ENCODE measurements at regions not wholly inside any gene's neighbourhood (a gene's known extent, or its start where the extent isn't known, plus 50 kb on each side); places are given as distances from the start of the nearest gene placed in this dataset.

DNA sequence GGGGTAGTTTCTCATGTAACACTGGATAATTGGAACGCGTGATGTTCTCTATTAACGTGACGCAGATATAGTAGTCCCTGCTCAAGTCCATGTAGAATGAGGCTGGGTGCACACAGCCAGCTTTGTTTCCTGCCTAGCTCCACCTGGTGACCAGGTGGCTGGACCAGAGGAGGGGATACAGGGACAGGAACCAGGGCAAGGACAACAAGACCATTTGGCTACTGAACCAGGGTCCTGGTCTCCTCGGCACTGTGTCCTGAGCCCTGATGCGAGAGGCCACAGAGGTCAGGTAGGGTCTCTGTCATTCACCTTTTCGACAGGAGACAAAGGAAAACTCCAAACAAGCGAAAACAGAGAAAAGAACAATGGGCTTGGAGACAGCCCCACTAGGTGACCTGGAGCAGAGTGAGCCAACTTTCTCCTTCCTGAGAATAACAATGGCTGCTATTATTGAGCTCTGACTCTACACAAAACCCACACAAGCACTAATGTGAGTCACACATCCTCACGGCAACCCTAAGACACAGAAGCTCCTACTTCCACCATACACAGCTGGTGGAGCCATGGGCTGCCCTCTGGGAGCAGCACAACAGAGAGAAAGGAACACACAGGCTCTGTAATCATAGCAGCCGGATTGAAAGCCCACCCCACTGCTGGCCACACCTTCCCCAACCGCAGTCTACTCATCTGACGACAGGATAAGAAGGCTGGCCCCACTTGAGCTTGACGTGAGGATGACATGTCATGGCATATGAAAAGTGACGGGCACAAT lies 67.3 kb upstream of the TEX51 start:
- DNase-seq, result no peak

DNA sequence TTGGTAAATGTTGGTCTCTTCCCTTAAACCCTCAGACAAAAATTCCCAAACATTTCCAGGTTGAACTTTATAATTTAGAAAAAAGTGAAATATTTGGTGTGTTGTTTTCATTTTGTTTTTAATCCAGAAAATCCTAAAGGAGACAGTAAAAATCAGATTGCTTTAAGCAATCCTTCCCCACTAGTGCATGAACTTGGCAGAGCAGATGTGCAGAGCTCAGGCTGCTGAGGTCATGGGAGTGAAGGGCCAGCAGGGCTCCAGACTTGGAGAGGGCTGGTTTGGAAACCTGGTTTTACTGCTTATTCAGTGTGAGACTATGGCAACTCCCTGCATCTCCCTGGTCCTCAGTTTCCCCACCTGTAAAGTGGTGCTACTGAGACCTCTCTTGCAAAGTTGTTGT lies 66.7 kb upstream of the TEX51 start:
- no peak for DNase-seq

DNA sequence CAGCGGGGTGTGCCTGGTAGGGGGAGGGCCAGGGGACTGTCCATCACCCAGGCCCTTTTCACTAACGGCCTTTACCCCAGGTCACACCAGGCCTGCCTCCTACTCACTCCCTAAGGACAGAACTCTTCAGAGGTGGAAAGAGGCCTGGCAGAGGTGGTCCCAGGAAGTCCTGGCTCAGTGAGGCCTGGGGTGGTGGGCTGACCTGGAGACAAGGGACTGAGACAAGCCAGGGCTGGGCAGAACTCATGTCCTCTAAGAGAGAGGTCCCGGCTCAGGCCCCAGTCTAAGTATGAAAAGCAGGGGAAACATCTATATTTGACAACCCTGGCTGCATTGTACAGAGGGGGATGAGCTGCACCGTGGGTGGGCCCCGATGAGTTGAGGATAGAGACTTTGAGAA lies 65.9 kb upstream of the TEX51 start:
- DNase-seq, result no peak

DNA sequence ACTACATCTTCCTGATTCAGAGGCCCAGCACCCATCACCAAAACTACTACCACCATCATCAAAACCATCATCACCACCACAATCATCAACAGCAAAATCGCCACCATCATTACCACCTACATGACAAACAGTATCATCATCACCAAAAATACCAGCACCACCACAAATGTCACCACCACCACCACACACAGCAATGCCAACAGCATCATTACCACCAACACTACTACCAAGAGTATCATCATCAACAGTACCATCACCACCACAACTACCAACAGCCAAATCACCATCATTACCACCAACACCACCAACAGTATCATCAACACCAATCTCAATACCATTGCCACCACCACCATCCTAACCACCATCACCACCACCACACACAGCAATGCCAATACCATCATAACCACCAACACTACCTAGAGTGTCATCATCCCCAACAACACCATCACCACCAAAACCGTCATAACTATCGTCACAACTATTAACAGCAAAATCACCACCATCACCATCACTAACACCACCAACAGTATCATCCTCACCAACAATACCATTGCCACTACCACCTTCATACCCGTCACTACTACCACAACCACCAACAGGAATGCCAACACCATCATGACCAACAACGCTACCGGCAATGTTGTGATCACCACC lies 64.6 kb upstream of the TEX51 start:
- DNase-seq, result no peak

DNA sequence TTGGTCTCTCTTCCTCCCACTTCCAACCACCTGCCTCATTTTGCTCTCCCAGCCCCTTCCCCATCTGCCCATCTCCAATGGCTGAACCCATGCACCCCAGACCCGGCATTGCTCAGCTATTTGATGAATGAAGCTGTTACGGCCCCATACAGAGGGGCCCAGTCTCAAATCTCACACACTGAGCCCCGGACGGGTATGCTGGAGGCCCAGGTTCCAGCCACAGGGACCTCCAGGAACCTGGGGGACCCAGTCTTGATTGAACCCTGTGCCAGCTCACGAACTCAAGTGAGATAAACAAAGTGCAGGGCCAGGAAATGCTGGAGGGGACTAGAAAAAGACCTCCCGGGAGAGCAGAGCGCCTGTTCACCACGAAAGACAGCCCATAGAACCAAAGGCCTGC lies 63.4 kb upstream of the TEX51 start:
- no peak for DNase-seq

- DNase-seq, result no peak
These were observed 62.9 kb upstream of the TEX51 start for GRCh38 chr2:126835831-126836230.

- DNase-seq, result no peak
These were observed 61.7 kb upstream of the TEX51 start for GRCh38 chr2:126836761-126837679.

- DNase-seq, result no peak
These were observed 60.5 kb upstream of the TEX51 start for GRCh38 chr2:126837966-126838715.

GRCh38 chr2:126838716-126838985 lies 60.0 kb upstream of the TEX51 start:
- no peak for DNase-seq

GRCh38 chr2:126839796-126840195 lies 58.9 kb upstream of the TEX51 start:
- no peak for DNase-seq

- no peak for DNase-seq
These were observed 55.6 kb upstream of the TEX51 start for GRCh38 chr2:126843081-126843480.

DNA sequence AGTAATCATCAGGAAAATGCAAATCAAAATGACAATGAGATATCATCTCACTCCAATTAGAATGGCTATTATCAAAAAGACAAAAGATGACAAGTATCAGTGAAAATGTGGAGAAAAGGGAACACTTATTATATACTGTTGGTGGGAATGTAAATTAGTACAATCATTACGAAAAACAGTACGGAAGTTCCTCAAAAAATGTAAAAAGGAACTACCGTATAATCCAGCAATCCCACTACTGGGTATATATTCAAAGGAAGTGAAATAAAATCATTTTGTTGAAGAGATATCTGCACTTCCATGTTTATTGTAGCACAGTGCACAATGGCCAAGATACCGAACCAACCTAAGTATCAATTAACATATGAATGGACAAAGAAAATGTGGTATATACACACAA lies 52.4 kb upstream of the TEX51 start:
- no peak for DNase-seq

Data from fibroblast of upper back skin (primary cell).